SJCRH30 (cell line): ENCODE measurements at regions not wholly inside any gene's neighbourhood (a gene's known extent, or its start where the extent isn't known, plus 50 kb on each side); places are given as distances from the start of the nearest gene placed in this dataset.

Experiments used
- DNase-seq, 2 experiments: peaks; one replicate each; pipeline ENCODE4 v3.0.0-alpha.2; 2015 to 2020
- H3K27ac ChIP-seq: fragments of 250-450 bp; sonication (Bioruptor Pico); 2 replicates; pipeline ENCODE4 v1.5.1; 2020; ENCODE audit warnings: mild to moderate bottlenecking, moderate library complexity
- H3K27me3 ChIP-seq: fragments of 250-450 bp; sonication (Bioruptor Pico); 2 replicates; pipeline ENCODE4 v1.5.1; 2020; ENCODE audit warnings: mild to moderate bottlenecking, moderate library complexity
- H3K36me3 ChIP-seq: fragments of 250-450 bp; sonication (Bioruptor Pico); 2 replicates; pipeline ENCODE4 v1.5.1; 2020; ENCODE audit warnings: mild to moderate bottlenecking, moderate library complexity
- H3K4me1 ChIP-seq: fragments of 250-450 bp; sonication (Bioruptor Pico); 2 replicates; pipeline ENCODE4 v1.5.1; 2020; ENCODE audit warnings: mild to moderate bottlenecking, moderate library complexity
- H3K4me3 ChIP-seq: fragments of 250-450 bp; sonication (Bioruptor Pico); 2 replicates; pipeline ENCODE4 v1.5.1; 2020; ENCODE audit warnings: mild to moderate bottlenecking, moderate library complexity
- H3K9me3 ChIP-seq: fragments of 250-450 bp; sonication (Bioruptor Pico); replicated peaks from 2 replicates; pipeline ENCODE4 v1.5.1; 2020; ENCODE audit warnings: mild to moderate bottlenecking, moderate library complexity

GRCh38 chr3:6602329-6602728, 258.6 kb upstream of the GRM7 start:
- no peaks in the 10 kb centered on the region for H3K27me3 ChIP-seq
- DNase-seq: no peak
- H3K36me3 ChIP-seq: no peaks in the 10 kb centered on the region
- H3K27ac ChIP-seq: no peak overlapping the region
- H3K4me3 ChIP-seq: no peak overlapping the region
- H3K4me1 ChIP-seq: 0 out of 2 replicates have a peak, but pooled peaks cover 3% of the 10 kb centered on the region
- no peaks in the 10 kb centered on the region for H3K9me3 ChIP-seq

GRCh38 chr3:6605227-6605626, 255.7 kb upstream of the GRM7 start:
- Histone ChIP-seq H3K27me3 (no peaks in the 10 kb centered on the region), H3K4me3 (no peak overlapping the region), H3K9me3 (no peaks in the 10 kb centered on the region), H3K27ac (no peak overlapping the region), H3K36me3 (no peaks in the 10 kb centered on the region), H3K4me1 (0 out of 2 replicates have a peak, but pooled peaks cover 3% of the 10 kb centered on the region)
- no peak for DNase-seq

DNA sequence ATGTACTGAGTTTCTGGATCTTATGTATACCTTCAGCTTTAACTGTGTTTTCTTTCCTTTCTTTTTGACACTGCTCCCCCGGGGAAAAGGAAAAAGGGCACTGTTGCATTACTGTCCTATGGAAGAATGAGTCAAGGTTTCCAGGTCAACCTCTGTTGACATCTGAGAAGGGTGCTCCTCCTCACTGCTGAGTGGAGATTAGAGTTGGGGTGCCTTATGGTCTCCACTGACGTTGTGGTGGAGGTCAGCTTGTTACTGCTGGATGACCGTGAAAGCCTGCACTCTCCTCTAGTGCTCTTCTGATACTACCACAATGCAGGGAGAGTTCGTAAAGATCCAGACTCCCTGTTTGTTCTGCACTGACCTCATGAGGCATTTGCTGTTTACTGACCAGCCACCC, 252.1 kb upstream of the GRM7 start:
- no peaks in the 10 kb centered on the region for H3K36me3 ChIP-seq
- H3K27ac ChIP-seq: no peak overlapping the region
- 0 out of 2 replicates have a peak, but pooled peaks cover 3% of the 10 kb centered on the region for H3K4me1 ChIP-seq
- H3K27me3 ChIP-seq: no peaks in the 10 kb centered on the region
- DNase-seq: no peak
- H3K9me3 ChIP-seq: no peaks in the 10 kb centered on the region
- no peak overlapping the region for H3K4me3 ChIP-seq

- no peak overlapping the region for H3K27ac ChIP-seq
- no peak for DNase-seq
These were observed 248.8 kb upstream of the GRM7 start for GRCh38 chr3:6612034-6612616.

GRCh38 chr3:6622260-6622659, 238.7 kb upstream of the GRM7 start:
- H3K36me3 ChIP-seq: no peaks in the 10 kb centered on the region
- H3K4me1 ChIP-seq: no peaks in the 10 kb centered on the region
- no peak overlapping the region for H3K4me3 ChIP-seq
- no peaks in the 10 kb centered on the region for H3K9me3 ChIP-seq
- DNase-seq: no peak
- H3K27me3 ChIP-seq: no peaks in the 10 kb centered on the region
- H3K27ac ChIP-seq: no peak overlapping the region

More at GRCh38 chr3:6612034-6612616, 248.8 kb upstream of the GRM7 start:
- Histone ChIP-seq H3K9me3 (no peaks in the 10 kb centered on the region), H3K4me3 (no peak overlapping the region), H3K27me3 (no peaks in the 10 kb centered on the region), H3K36me3 (no peaks in the 10 kb centered on the region), H3K4me1 (no peaks in the 10 kb centered on the region)

- Histone ChIP-seq H3K36me3 (no peaks in the 10 kb centered on the region), H3K4me1 (no peaks in the 10 kb centered on the region), H3K4me3 (no peak overlapping the region), H3K9me3 (no peaks in the 10 kb centered on the region), H3K27me3 (no peaks in the 10 kb centered on the region), H3K27ac (no peak overlapping the region)
- DNase-seq: no peak
These were observed 238.2 kb upstream of the GRM7 start for GRCh38 chr3:6622712-6623111.

GRCh38 chr3:6631376-6631775, 229.5 kb upstream of the GRM7 start:
- no peaks in the 10 kb centered on the region for H3K36me3 ChIP-seq
- DNase-seq: no peak

GRCh38 chr3:6640907-6641306, 220.0 kb upstream of the GRM7 start:
- Histone ChIP-seq H3K36me3 (no peaks in the 10 kb centered on the region), H3K4me3 (no peak overlapping the region), H3K4me1 (no peaks in the 10 kb centered on the region; the same call in 1 of the 2 replicates), H3K9me3 (no peaks in the 10 kb centered on the region), H3K27ac (no peak overlapping the region), H3K27me3 (no peaks in the 10 kb centered on the region)
- DNase-seq: peak in 1 of 2 experiments; percentile 3

More at GRCh38 chr3:6631376-6631775, 229.5 kb upstream of the GRM7 start:
- no peaks in the 10 kb centered on the region for H3K27me3 ChIP-seq
- H3K4me3 ChIP-seq: no peak overlapping the region
- H3K27ac ChIP-seq: no peak overlapping the region
- H3K4me1 ChIP-seq: no peaks in the 10 kb centered on the region
- no peaks in the 10 kb centered on the region for H3K9me3 ChIP-seq

DNA sequence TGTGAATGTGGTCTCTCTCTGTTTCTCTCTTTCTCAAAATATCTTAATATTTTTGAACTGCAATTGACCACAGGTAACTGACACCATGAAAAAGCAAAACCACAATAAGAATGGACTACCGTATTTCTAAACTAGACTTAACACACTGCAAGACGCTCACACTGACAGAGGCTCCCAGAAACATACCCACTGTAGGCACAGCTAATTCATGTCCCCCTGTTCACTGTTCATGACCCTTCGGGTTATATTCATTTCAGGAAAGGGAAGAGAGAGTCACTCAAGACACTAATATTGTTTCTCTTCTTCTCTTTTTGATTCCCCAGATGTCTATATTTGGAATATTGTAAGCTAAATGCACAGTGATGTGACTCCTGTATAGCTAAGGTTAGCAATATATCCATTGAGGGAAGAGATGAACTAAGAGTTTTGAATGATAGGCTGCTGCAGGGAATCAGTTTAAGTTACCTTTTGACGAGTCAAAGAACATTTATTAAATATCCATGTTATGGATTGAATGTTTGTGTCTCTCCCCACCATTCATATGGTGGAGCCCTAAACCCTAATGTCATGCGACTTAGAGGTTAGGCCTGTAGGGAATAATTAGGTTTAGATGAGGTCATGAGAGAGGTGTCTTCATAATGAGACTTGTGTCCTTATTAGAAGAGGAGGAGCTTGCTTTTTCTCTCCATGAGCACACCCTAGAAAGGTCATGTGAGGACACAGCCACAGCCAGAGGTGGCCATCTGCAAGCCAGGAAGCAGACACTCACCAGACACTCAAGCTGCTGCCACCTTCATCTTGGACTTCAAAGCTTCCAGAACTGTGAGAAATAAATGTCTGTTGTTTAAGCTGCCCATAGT, 216.6 kb upstream of the GRM7 start:
- Histone ChIP-seq H3K27me3 (no peaks in the 10 kb centered on the region), H3K4me3 (no peak overlapping the region), H3K36me3 (no peaks in the 10 kb centered on the region), H3K27ac (no peak overlapping the region), H3K9me3 (no peaks in the 10 kb centered on the region), H3K4me1 (no peaks in the 10 kb centered on the region; the same call in 1 of the 2 replicates)
- DNase-seq: peak in 1 of 2 experiments; percentile 13

GRCh38 chr3:6654670-6655069, 206.2 kb upstream of the GRM7 start:
- Histone ChIP-seq H3K27ac (no peak overlapping the region), H3K4me3 (no peak overlapping the region), H3K36me3 (no peaks in the 10 kb centered on the region), H3K4me1 (no peaks in the 10 kb centered on the region), H3K27me3 (no peaks in the 10 kb centered on the region), H3K9me3 (no peaks in the 10 kb centered on the region)
- no peak for DNase-seq

DNA sequence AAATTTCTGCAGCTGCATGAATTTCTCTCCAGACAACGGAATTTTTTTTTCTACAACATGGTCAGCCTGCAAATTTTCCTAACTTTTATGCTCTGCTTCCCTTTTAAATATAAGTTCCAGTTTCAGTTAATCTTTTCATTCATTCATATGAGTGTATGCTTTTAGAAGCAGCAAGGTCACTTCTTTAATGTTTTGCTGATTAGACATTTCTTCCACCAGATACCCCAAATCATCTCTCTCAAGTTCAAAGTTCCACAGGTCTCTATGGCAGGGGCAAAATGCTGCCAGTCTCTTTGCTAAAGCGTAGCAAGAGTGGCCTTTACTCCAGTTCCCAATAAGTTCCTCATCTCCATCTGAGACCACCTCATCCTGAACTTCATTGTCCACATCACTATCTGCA, 205.6 kb upstream of the GRM7 start:
- no peak overlapping the region for H3K27ac ChIP-seq
- H3K9me3 ChIP-seq: no peaks in the 10 kb centered on the region
- no peaks in the 10 kb centered on the region for H3K27me3 ChIP-seq
- no peak overlapping the region for H3K4me3 ChIP-seq
- H3K4me1 ChIP-seq: no peaks in the 10 kb centered on the region
- no peaks in the 10 kb centered on the region for H3K36me3 ChIP-seq
- no peak for DNase-seq

GRCh38 chr3:6657591-6657990, 203.3 kb upstream of the GRM7 start:
- DNase-seq: no peak
- Histone ChIP-seq H3K27me3 (no peaks in the 10 kb centered on the region), H3K4me3 (no peak overlapping the region), H3K27ac (no peak overlapping the region), H3K4me1 (no peaks in the 10 kb centered on the region), H3K36me3 (no peaks in the 10 kb centered on the region), H3K9me3 (no peaks in the 10 kb centered on the region)

GRCh38 chr3:6667354-6667753, 193.6 kb upstream of the GRM7 start:
- Histone ChIP-seq H3K27ac (no peak overlapping the region), H3K4me3 (no peak overlapping the region), H3K9me3 (no peaks in the 10 kb centered on the region), H3K4me1 (no peaks in the 10 kb centered on the region), H3K36me3 (no peaks in the 10 kb centered on the region), H3K27me3 (no peaks in the 10 kb centered on the region)
- DNase-seq: no peak

- H3K4me3 ChIP-seq: no peak overlapping the region
- H3K27ac ChIP-seq: no peak overlapping the region
- no peaks in the 10 kb centered on the region for H3K9me3 ChIP-seq
- no peaks in the 10 kb centered on the region for H3K36me3 ChIP-seq
- H3K4me1 ChIP-seq: no peaks in the 10 kb centered on the region
- no peak for DNase-seq
- no peaks in the 10 kb centered on the region for H3K27me3 ChIP-seq
These were observed 189.6 kb upstream of the GRM7 start for GRCh38 chr3:6671363-6671762.

- Histone ChIP-seq H3K9me3 (no peaks in the 10 kb centered on the region), H3K4me3 (no peak overlapping the region), H3K36me3 (no peaks in the 10 kb centered on the region), H3K27ac (no peak overlapping the region), H3K27me3 (no peaks in the 10 kb centered on the region), H3K4me1 (no peaks in the 10 kb centered on the region)
- no peak for DNase-seq
These were observed 181.4 kb upstream of the GRM7 start for GRCh38 chr3:6679510-6679909.
